GM19438 (cell line): ENCODE measurements at regions not wholly inside any gene's neighbourhood (a gene's known extent, or its start where the extent isn't known, plus 50 kb on each side); places are given as distances from the start of the nearest gene placed in this dataset.

Experiments
- ATAC-seq: cut with Tn5 transposase; IDR thresholded peaks from one replicate; pipeline ENCODE4 v1.9.1; 2021; ENCODE audit warnings: low read depth; ENCODE audit not compliant: unreplicated experiment

DNA sequence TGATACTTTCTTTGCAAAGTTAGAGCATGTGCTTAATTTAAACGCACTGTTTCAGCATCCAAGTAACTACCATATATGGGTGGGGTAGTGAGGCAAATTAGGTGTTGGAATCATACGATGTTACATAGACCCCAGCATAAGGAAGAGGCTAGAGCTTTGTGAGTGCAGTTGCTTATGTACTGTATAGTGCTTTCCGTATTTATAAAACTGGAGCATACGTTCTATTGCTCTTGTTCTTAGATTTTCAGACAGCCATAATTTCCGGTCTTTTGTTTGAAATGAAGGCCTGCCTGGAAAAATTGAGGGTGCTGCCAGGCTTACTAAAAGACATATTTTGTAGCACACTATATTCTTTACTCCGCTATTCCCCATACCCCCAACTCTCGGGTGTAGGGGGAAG lies 335.7 kb downstream of the FOXG1 start:
- no peak for ATAC-seq

DNA sequence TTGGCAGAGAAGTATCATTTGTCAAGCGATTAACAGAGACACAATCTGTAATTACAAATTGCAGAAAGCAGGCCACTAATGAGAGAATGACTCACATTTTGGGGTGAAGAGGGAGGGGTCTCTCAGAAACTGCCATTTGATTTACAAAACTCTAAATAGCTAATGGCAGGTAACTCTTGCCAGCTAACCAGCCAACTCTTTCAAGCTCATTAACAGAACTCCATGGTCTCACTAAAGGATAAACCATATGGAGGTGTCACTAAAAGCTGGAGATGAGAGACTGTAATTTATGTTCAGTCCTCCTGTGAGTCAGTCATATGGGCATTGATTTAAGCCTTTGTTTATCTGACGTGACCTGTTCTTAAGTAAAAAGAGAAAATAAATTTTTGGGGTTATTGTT lies 336.4 kb downstream of the FOXG1 start:
- no peak for ATAC-seq

GRCh38 chr14:29108908-29109307 lies 342.3 kb downstream of the FOXG1 start:
- ATAC-seq, result no peak

DNA sequence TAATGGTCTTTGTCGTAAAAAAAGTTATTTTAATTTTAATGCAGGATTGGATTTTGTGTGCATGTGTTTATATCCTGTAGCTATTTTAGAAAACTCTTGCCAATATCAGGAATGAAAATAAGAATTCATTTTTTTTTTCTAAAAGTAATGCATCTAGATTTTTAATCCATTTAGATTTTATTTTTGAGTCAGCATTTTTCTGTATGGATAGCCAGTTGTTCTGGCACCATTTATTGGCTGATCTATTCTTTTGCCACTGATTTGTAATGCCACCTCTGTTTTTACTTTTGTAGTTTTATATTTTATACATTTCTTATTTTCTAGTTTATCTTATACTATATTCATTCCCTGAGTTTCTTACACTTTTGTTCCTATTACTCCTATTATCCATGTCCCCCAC lies 343.0 kb downstream of the FOXG1 start:
- no peak for ATAC-seq

GRCh38 chr14:29111554-29111953 lies 345.0 kb downstream of the FOXG1 start:
- no peak for ATAC-seq

GRCh38 chr14:29123017-29123416 lies 356.4 kb downstream of the FOXG1 start:
- no peak for ATAC-seq

DNA sequence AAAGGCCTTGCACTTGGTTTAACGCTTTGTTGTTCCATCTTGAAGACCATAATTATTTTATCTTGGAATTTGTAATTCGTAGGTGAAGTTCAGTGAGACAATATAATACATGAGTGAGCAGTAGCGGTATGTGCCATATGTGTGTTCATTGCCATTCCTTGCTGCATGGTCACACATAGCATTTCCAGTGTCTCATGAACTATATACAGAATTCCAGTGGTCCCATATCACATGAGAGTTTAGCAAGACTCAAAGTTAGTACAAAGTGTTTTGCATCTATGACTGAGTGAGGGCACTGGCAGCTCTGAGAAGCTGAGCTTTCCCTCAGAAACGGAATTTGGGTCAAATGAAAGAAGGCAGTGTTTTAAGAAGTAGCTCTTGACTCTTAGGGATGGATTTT lies 359.8 kb downstream of the FOXG1 start:
- ATAC-seq, result no peak

DNA sequence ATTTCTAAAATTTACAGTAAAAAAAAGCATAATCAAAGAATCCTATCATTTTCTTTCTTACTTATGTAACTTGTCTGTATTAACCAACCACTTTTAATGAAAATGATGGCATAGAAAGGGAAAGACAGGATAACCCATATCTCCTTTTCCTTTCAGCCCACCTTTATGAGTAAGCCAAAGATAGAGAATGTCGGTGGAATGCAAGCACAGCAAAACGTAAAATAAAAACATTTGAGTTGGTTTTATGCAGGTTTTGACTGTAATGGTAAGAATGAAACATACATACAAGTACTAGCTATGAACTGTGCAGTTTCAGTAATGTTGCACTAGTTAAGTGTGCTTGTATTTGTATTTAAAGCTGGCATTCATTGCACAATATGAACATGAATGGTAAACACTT lies 360.3 kb downstream of the FOXG1 start:
- ATAC-seq, result no peak

GRCh38 chr14:29140016-29140415 lies 373.4 kb downstream of the FOXG1 start:
- ATAC-seq, result no peak

- ATAC-seq, result no peak
These were observed 378.0 kb downstream of the FOXG1 start for GRCh38 chr14:29144621-29145020.

- no peak for ATAC-seq
These were observed 381.6 kb downstream of the FOXG1 start for GRCh38 chr14:29148221-29148620.

DNA sequence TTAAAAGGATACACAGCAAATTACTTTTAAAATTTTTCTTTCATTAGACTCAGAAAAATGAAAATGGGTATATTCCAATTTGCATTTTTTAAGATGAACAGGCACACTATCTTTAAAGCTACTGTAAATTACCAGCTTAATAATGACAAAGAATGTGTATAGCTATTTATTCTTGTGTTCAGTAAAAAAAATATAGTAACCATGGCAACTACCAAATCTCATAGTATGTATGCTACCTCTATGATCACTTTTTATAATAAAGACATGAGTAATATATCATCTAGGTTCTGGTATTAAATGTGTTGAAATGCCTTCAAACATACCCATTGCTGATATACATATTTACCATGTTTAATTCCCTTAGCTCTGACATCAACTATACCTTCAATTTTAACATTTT lies 383.2 kb downstream of the FOXG1 start:
- ATAC-seq, result no peak

DNA sequence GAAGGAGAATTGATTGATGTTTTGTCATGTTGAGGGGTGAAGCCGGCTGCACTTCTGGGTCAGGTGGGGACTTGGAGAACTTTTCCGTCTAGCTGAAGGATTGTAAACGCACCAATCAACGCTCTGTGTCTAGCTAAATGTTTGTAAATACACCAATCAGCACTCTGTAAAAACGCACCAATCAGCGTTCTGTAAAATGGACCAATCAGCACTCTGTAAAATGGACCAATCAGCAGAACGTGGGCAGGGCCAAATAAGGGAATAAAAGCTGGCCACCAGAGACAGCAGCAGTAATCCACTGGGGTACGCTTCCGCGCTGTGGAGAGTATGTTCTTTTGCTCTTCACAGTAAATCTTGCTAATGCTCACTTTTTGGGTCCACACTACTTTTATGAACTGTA lies 384.1 kb downstream of the FOXG1 start:
- ATAC-seq, result no peak

GRCh38 chr14:29156096-29156495 lies 389.5 kb downstream of the FOXG1 start:
- no peak for ATAC-seq

DNA sequence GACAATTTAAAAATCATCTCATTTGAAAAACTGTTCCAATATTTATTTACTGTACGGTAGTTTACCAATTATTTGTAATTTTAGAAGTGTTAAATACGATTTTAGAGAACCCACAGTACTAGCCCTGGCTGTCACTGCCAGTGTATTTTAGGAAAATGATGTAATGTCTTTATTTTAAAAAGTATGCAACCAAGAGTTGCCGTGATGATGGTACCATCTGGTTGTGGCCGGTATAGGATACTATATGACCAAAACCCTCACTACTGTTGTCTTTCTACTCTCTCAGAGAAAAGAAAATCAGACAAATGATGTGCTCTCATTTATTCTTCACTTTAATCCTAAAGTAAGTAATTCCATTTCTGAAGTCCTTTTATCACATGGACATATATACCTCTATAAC lies 395.0 kb downstream of the FOXG1 start:
- ATAC-seq, result no peak

DNA sequence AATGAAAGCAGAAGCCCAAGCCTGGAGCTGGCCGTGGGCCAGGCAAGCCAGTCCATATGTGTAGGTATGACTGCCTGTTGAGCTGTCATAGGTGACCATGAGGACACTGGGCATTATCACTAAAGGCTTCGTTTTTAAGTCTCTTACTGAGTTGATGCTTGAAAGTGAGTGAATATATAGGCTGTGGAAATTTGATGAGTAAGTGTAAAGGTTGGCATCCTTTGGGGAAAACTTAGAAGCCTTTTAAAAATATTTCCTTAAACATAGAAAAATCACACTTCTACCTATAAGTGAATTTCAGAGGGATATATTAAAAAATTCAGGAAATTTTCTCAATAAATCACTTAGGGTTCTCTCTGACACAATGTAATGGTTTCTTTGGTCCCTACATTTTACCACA lies 396.5 kb downstream of the FOXG1 start:
- ATAC-seq, result no peak

- no peak for ATAC-seq
These were observed 398.8 kb downstream of the FOXG1 start for GRCh38 chr14:29165431-29165830.

DNA sequence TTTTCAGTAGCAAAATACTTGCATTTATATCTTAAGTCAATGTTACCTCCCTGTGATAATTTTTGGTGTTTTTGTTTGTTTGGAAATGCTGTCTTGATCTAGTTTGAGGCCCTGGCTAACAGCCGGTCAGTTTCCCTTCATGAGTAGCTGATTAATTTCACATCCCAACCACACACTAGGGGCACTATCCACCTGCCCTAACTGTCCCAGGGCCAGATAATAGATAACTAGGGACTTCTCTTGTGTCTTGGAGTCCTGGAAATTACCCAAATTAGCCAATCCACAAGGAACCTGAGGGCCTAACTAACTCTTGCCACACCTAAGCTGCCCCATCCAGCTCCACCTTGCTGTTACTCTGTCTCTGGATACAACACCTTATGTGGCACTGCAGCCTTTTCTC lies 399.9 kb downstream of the FOXG1 start:
- ATAC-seq, result no peak

- ATAC-seq, result no peak
These were observed 401.6 kb downstream of the FOXG1 start for GRCh38 chr14:29168149-29168548.

- ATAC-seq, result no peak
These were observed 402.8 kb downstream of the FOXG1 start for GRCh38 chr14:29169408-29169807.

DNA sequence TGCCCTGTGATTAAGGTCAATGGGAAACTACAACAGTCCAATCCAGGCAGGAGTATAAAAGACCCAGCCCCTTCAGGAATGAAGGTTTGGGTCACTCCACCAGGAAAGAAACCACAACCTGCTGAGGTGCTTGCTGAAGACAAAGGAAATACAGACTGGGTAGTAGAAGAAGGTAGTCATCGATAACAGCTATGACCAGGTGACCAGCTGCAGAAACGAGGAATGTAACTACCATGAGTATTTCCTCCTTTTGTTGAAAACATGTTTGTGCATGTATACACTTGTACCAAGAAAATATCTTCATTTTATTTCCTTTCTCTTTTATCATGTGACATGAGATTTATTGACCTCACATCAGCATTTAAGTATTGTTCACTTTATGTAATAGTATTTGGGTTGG lies 409.1 kb downstream of the FOXG1 start:
- ATAC-seq, result no peak

- no peak for ATAC-seq
These were observed 410.3 kb downstream of the FOXG1 start for GRCh38 chr14:29176876-29177275.

DNA sequence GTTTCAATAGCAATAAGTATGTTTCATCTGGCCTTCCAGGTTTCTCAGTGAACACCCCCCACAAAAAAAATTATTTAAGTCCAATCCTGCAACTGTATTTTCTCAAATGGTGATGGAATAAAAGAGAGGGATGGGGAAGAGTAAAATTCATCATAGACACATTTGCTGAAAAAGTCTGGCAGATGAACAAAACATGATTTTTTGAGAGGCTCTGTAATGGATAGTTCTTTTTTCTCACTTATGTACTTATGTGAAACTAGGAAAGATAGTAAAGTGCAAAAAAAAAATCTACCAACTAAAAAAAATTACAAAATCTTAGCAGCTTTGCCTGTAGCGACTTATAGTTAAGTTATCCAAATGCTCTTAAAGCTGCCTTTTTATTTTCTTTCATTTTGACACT lies 412.4 kb downstream of the FOXG1 start:
- ATAC-seq, result no peak

DNA sequence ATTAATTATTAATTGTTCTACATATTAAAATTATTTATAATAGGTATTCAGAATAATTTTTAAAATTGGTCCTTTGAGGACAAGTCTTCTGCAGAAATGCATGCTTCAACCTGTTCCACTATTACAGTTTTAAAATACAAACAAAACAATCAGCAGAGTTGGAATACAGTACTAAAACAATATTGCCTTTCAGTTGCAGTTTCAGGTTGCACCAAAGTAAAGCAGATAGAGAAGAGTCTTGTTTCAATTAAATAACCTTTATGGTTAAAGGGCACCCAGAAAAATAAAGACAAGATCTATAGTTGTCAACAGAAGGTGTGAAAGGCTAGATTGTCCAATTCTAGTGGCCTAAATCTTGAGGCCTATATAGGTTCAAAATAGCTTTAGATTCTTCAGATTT lies 424.5 kb downstream of the FOXG1 start:
- ATAC-seq, result no peak
